DOHH2 (cell line): ENCODE measurements at regions not wholly inside any gene's neighbourhood (a gene's known extent, or its start where the extent isn't known, plus 50 kb on each side); places are given as distances from the start of the nearest gene placed in this dataset.

Source experiments
- H3F3A ChIP-seq: fragments of 200-600 bp; sonication (generic), shearing (Covaris generic); 2 replicates; pipeline ENCODE4 v1.6.0; 2016; ENCODE audit warnings: antibody characterized with exemption, mild to moderate bottlenecking; ENCODE audit not compliant: control insufficient read depth, insufficient read depth
- H3K27ac ChIP-seq: fragments of 200-600 bp; sonication (generic); 2 replicates; pipeline ENCODE4 v1.5.1; 2014; ENCODE audit warnings: low read depth, mild to moderate bottlenecking, low read length, moderate library complexity
- H3K27me3 ChIP-seq: fragments of 200-600 bp; sonication (generic); 2 replicates; pipeline ENCODE4 v1.6.1; 2014; ENCODE audit warnings: mild to moderate bottlenecking, low read length, mixed read lengths; ENCODE audit not compliant: control insufficient read depth
- H3K36me3 ChIP-seq: fragments of 200-600 bp; sonication (generic); 2 replicates; pipeline ENCODE4 v1.6.1; 2014; ENCODE audit warnings: mild to moderate bottlenecking, low read length, moderate library complexity, mixed read lengths; ENCODE audit not compliant: control insufficient read depth
- H3K4me1 ChIP-seq: fragments of 200-600 bp; sonication (generic); 2 replicates; pipeline ENCODE4 v1.6.1; 2014; ENCODE audit warnings: mild to moderate bottlenecking, low read length, mixed read lengths; ENCODE audit not compliant: control insufficient read depth
- H3K4me2 ChIP-seq: fragments of 200-600 bp; sonication (generic); 2 replicates; pipeline ENCODE4 v1.6.0; 2014; ENCODE audit warnings: mild to moderate bottlenecking, low read length, moderate library complexity
- H3K4me3 ChIP-seq: fragments of 200-600 bp; sonication (generic); 2 replicates; pipeline ENCODE4 v1.5.1; 2014; ENCODE audit warnings: mild to moderate bottlenecking, low read length, mixed read lengths
- H3K79me2 ChIP-seq: fragments of 200-600 bp; sonication (generic); 2 replicates; pipeline ENCODE4 v1.6.1; 2014; ENCODE audit warnings: mild to moderate bottlenecking, low read length, mixed read lengths; ENCODE audit not compliant: control insufficient read depth
- H3K9me2 ChIP-seq: fragments of 200-600 bp; sonication (generic); replicated peaks from 2 replicates; pipeline ENCODE4 v1.6.1; 2014; ENCODE audit warnings: mild to moderate bottlenecking, low read length, mixed read lengths; ENCODE audit not compliant: control insufficient read depth
- H3K9me3 ChIP-seq: fragments of 200-600 bp; sonication (generic); 2 replicates; pipeline ENCODE4 v1.6.1; 2014; ENCODE audit warnings: antibody characterized with exemption, low read length, mixed read lengths; ENCODE audit not compliant: control insufficient read depth, insufficient read depth
- H4K20me1 ChIP-seq: fragments of 200-600 bp; sonication (generic); 2 replicates; pipeline ENCODE4 v1.6.0; 2014; ENCODE audit warnings: low read depth, mild to moderate bottlenecking, antibody characterized with exemption, low read length, moderate library complexity; ENCODE audit not compliant: control insufficient read depth, insufficient read depth
- CTCF ChIP-seq: fragments of 200-600 bp; sonication (generic); IDR thresholded peaks from one replicate; pipeline ENCODE4 v1.5.1; 2014; ENCODE audit warnings: antibody characterized with exemption, mild to moderate bottlenecking, low read depth, low read length; ENCODE audit not compliant: poor library complexity, severe bottlenecking
- EZH2phosphoT487 ChIP-seq: fragments of 200-600 bp; sonication (generic); IDR thresholded peaks from 2 replicates; pipeline ENCODE4 v1.6.1; 2017; ENCODE audit warnings: borderline replicate concordance, mild to moderate bottlenecking, antibody characterized with exemption, low read length, moderate library complexity, mixed read lengths

DNA sequence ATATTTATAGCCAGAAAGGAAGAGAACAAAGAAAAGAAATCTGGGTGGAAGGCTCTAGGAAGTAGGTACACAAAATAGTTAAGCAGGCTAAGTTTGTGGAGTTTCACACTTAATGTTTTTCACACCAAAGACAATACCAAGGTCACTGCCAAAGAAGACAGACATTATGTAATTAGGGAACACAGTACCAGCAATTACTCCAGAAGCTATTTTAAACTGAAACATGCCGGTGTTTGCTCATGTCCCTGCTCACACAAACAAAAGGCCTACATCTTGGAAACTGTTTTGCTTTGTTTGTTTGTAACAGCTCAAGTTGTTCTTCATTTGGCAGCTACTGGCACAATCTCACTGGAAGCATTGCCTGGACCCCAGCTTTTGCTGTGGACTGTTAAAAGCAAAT, 88.5 kb upstream of the DAB1 start:
- Histone ChIP-seq H4K20me1 (no peaks in the 10 kb centered on the region), H3K27ac (no peak overlapping the region), H3K4me1 (no peaks in the 10 kb centered on the region), H3K4me3 (no peak overlapping the region), H3K36me3 (no peaks in the 10 kb centered on the region), H3K9me2 (no peaks in the 10 kb centered on the region; the same call in 1 of the 2 replicates), H3K79me2 (no peaks in the 10 kb centered on the region), H3F3A (no peaks in the 10 kb centered on the region), H3K4me2 (no peak overlapping the region), H3K9me3 (no peaks in the 10 kb centered on the region), H3K27me3 (no peaks in the 10 kb centered on the region)
- no peak for TF ChIP-seq EZH2phosphoT487
- no peak for TF ChIP-seq CTCF

GRCh38 chr1:57506941-57507340, 83.1 kb upstream of the DAB1 start:
- Histone ChIP-seq H3K36me3 (no peaks in the 10 kb centered on the region), H4K20me1 (no peaks in the 10 kb centered on the region), H3F3A (no peaks in the 10 kb centered on the region), H3K27ac (no peak overlapping the region), H3K4me1 (no peaks in the 10 kb centered on the region), H3K9me2 (no peaks in the 10 kb centered on the region; the same call in 1 of the 2 replicates), H3K9me3 (no peaks in the 10 kb centered on the region), H3K4me3 (no peak overlapping the region), H3K79me2 (no peaks in the 10 kb centered on the region), H3K27me3 (no peaks in the 10 kb centered on the region), H3K4me2 (no peak overlapping the region)
- no peak for TF ChIP-seq CTCF
- no peak for TF ChIP-seq EZH2phosphoT487

DNA sequence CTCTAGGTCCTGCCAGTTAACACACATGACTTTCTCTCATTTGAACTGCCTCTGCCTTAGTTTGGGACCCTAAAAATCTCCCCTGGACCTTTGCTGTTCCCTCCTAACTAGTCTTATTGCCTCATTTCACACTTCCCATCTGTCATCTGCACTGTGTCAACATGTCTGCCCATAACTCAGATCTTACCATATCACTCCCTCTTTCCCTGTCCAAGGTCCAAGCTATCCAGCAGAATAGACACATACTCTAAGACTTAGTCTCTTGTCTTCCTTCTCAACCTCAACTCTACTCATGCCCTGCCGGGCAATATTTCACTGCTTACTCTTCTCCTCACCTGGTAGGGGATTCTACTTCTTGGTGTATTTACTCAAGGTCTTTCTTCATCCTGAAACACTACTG, 79.5 kb upstream of the DAB1 start:
- Histone ChIP-seq H3K9me2 (no peaks in the 10 kb centered on the region; the same call in 1 of the 2 replicates), H3K4me2 (no peak overlapping the region)
- no peak for TF ChIP-seq EZH2phosphoT487
- no peak for TF ChIP-seq CTCF

More for the DNA sequence above, 79.5 kb upstream of the DAB1 start:
- H3K4me3 ChIP-seq = no peak overlapping the region
- no peaks in the 10 kb centered on the region for H3F3A ChIP-seq
- H3K9me3 ChIP-seq = no peaks in the 10 kb centered on the region
- H3K79me2 ChIP-seq = no peaks in the 10 kb centered on the region
- no peak overlapping the region for H3K27ac ChIP-seq
- no peaks in the 10 kb centered on the region for H3K36me3 ChIP-seq
- H3K4me1 ChIP-seq = no peaks in the 10 kb centered on the region
- no peaks in the 10 kb centered on the region for H3K27me3 ChIP-seq
- no peaks in the 10 kb centered on the region for H4K20me1 ChIP-seq
